Large intestine (tissue), 3 donors: ENCODE measurements at regions not wholly inside any gene's neighbourhood (a gene's known extent, or its start where the extent isn't known, plus 50 kb on each side); places are given as distances from the start of the nearest gene placed in this dataset.

ENCODE experiments used
- DNase-seq, 2 donors: peaks; one replicate each; pipeline versions ENCODE4 v3.0.0 to v3.0.0-alpha.2; 2013
- H3K27ac ChIP-seq: one replicate; pipeline ENCODE4 v1.5.1; 2013; ENCODE audit warnings: low read length
- H3K27me3 ChIP-seq: 2 replicates; pipeline ENCODE4 v1.6.1; 2013; ENCODE audit warnings: low read length; ENCODE audit not compliant: control insufficient read depth, insufficient read depth
- H3K36me3 ChIP-seq: 2 replicates; pipeline ENCODE4 v1.6.1; 2013; ENCODE audit warnings: low read length; ENCODE audit not compliant: control insufficient read depth, insufficient read depth
- H3K4me1 ChIP-seq: one replicate; pipeline ENCODE4 v1.6.1; 2013; ENCODE audit warnings: low read length; ENCODE audit not compliant: control insufficient read depth, insufficient read depth
- H3K4me3 ChIP-seq: one replicate; pipeline ENCODE4 v1.5.1; 2013; ENCODE audit warnings: low read length
- H3K9me3 ChIP-seq: one replicate; pipeline ENCODE4 v1.6.1; 2013; ENCODE audit warnings: mild to moderate bottlenecking, low read depth, low read length, moderate library complexity; ENCODE audit not compliant: control insufficient read depth
- WGBS: methylation state at CpG from one replicate; pipeline ENCODE4 v1.1.5; 2013; ENCODE audit warnings: low lambda C conversion rate; ENCODE audit not compliant: insufficient coverage; 5-methylcytosine and 5-hydroxymethylcytosine counted together

DNA sequence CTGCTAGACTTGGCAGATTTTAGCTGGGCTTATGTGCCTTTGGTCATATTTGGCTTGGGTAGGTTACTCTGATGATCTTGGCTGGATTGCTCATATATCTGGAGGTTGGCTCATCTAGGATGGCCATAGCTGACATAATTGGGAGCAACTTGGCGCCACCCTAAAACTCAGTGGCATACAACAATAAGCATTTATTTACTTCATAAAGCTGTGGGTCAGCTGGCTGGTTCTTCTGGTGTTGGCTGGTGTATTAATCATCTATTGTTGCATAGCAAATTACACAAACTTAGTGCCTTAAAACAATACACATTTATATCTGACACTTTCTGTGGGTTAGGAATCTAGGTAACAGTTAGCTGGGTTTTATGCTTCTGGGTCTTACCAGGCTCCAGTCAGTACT is 297.3 kb upstream of the JAG1 start:
- no CpG with 5 or more reads among the region's 1 CpG for WGBS
- Histone ChIP-seq H3K27me3 (no peaks in the 10 kb centered on the region), H3K4me3 (no peak overlapping the region), H3K4me1 (peaks cover 4% of the 10 kb centered on the region), H3K27ac (no peak overlapping the region), H3K9me3 (no peaks in the 10 kb centered on the region), H3K36me3 (no peaks in the 10 kb centered on the region)
- no peak for DNase-seq

DNA sequence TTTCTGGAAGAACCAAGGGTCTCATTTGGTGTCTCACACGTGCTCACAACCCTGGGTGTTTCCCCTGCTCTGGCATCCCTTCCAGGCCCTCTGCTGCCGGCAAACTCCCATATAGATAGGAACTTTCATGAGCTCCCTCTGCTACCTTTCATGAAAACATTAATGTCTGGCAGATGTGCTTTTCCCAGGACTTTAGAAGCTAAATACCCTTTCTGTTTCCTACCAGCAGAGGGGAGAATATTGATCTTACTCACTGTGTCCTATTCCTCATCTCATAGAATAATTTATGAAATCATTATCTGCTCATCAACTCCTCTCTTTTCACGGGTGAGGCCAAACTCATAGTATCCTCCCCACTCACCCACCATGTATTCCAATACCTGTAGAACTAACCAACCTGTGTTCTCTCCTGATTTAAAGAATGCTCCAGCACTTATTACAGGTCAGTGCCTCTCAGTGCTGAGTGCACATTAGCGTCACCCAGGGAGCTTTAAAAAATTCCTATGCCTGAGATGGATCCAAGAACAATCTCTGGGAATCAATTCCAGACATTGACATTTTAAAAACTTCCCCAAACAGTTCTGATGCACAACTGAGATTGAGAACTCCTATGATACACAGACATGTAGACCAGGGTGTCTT is 298.5 kb upstream of the JAG1 start:
- WGBS: no CpG with 5 or more reads among the region's 4 CpGs
- H3K27me3 ChIP-seq: no peaks in the 10 kb centered on the region
- DNase-seq: no peak
- no peak overlapping the region for H3K4me3 ChIP-seq
- H3K9me3 ChIP-seq: no peaks in the 10 kb centered on the region
- peaks cover 4% of the 10 kb centered on the region for H3K4me1 ChIP-seq
- H3K36me3 ChIP-seq: no peaks in the 10 kb centered on the region
- H3K27ac ChIP-seq: no peak overlapping the region

DNA sequence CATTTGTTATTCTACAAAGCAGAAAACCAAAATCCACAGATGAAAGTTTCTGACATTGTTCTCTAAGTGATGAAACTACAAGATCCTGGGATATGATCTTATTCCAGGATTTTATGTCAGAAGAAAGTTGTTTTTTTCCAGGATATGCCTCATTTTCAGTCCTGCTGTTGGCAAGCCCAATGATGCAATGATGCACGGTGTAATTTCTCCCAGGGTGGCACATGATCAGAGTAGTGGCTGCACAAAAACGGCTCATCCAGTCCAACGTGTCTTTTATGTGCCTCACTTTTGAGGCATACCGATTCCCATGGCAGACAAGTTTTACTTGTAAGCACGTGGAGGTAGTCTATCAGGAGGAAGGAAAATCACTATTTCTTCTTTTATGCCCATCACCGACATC is 302.3 kb upstream of the JAG1 start:
- no peaks in the 10 kb centered on the region for H3K9me3 ChIP-seq
- no peak overlapping the region for H3K4me3 ChIP-seq
- no peak for DNase-seq
- H3K4me1 ChIP-seq: no peaks in the 10 kb centered on the region
- no CpG with 5 or more reads among the region's 6 CpGs for WGBS
- H3K27ac ChIP-seq: no peak overlapping the region
- no peaks in the 10 kb centered on the region for H3K36me3 ChIP-seq
- no peaks in the 10 kb centered on the region for H3K27me3 ChIP-seq

DNA sequence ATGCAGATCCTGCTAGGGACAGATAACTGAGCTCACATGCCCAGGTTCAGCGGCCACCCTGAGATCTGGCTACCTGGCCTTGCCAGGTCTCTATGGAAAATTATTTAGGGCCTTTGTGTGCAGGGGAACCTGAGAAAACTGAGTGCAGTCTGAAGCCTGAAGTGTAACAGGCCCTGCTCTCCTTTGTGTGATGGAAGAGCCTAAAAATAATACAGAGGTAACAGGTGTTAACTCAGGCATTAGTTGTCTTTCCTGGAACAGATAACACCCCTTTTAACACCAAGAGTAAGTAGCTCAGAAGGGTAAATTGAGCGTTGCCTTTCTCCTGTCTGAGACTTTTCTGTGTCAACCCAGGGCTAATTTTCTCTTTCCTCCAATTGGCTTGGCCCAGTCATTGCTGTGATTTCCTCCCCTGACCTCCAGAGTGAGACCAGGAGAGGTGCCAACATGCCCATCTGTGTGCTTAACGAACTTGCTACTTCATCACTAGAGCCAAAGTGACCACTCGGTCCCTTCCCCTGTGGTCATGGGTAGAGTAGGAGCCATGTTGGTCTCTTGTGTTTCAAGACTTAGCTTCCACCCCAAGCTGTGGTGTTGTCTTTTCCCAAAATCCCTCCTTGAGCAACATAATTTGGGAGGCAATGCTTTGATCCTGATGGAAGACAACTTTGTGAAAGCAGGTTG is 304.4 kb upstream of the JAG1 start:
- no peak for DNase-seq
- Histone ChIP-seq H3K4me3 (no peak overlapping the region), H3K9me3 (no peaks in the 10 kb centered on the region), H3K36me3 (no peaks in the 10 kb centered on the region), H3K27me3 (no peaks in the 10 kb centered on the region), H3K27ac (no peak overlapping the region), H3K4me1 (no peaks in the 10 kb centered on the region)
- no CpG with 5 or more reads among the region's 4 CpGs for WGBS

DNA sequence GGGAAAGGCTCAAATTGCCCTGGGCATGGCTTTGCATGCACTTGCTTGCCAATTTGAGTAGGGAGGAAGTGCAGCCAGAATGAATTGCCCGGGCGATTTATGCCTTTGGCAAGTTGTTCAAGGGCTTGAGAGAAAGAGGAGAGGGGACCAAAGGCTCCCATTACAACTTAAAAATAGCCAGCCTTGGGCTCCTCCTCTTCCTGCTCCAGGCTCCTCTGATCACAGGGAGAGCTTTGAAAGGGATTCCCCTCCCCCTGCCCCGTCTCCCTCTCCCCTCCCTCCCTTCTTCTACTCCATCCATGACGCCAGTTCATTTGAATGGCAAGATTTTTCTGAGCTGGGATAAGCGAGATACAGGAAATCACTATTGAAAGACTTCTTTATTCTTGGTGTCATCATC is 304.9 kb upstream of the JAG1 start:
- Histone ChIP-seq H3K4me1 (no peaks in the 10 kb centered on the region), H3K27ac (no peak overlapping the region), H3K36me3 (no peaks in the 10 kb centered on the region), H3K9me3 (no peaks in the 10 kb centered on the region), H3K27me3 (no peaks in the 10 kb centered on the region), H3K4me3 (no peak overlapping the region)
- no CpG with 5 or more reads among the region's 5 CpGs for WGBS
- DNase-seq: no peak

DNA sequence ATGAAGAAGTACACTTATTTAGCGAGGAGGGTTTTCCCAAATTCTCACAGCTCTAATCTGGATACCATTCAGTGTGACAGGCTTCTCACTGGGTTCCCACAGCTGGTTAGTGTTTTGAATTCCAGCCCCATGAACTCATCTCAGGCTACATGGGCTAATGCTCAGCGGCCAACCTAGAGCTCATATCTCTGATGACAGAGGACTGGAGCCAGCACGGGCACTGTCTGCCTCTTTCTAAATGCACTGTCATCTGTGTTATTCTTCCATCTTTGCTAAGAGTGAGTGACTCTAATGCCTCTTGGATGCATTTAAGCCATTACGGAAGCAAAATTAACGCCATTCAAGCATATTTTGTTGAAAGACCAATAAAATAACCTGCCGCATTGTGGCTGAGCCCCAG is 308.9 kb upstream of the JAG1 start:
- no peak for DNase-seq
- H3K4me3 ChIP-seq: no peak overlapping the region
- H3K4me1 ChIP-seq: no peaks in the 10 kb centered on the region
- WGBS: no CpG with 5 or more reads among the region's 6 CpGs
- no peaks in the 10 kb centered on the region for H3K9me3 ChIP-seq
- no peak overlapping the region for H3K27ac ChIP-seq
- no peaks in the 10 kb centered on the region for H3K36me3 ChIP-seq
- H3K27me3 ChIP-seq: no peaks in the 10 kb centered on the region

DNA sequence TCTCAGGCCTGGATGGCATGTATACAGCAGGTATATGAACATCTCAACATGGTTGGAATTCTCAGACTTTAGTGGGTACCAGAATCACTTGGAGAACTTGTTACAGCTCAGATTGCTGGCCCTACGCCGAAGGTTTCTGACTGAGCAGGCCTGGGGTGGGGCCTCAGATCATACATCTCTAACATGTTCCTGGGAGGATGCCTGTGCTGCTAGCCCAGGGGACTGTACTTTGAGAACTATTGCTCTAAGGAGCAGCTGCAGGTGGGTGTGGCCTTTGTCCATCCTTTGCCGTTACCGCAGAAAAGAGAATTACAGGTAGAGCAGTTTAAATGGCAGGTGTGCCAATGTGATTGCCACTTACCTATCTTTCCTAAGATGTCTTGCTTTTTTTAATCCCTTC is 310.5 kb upstream of the JAG1 start:
- DNase-seq: no peak
- H3K27ac ChIP-seq: no peak overlapping the region
- no CpG with 5 or more reads among the region's 4 CpGs for WGBS
- no peaks in the 10 kb centered on the region for H3K36me3 ChIP-seq
- H3K4me1 ChIP-seq: no peaks in the 10 kb centered on the region
- H3K27me3 ChIP-seq: no peaks in the 10 kb centered on the region
- H3K9me3 ChIP-seq: no peaks in the 10 kb centered on the region
- no peak overlapping the region for H3K4me3 ChIP-seq

DNA sequence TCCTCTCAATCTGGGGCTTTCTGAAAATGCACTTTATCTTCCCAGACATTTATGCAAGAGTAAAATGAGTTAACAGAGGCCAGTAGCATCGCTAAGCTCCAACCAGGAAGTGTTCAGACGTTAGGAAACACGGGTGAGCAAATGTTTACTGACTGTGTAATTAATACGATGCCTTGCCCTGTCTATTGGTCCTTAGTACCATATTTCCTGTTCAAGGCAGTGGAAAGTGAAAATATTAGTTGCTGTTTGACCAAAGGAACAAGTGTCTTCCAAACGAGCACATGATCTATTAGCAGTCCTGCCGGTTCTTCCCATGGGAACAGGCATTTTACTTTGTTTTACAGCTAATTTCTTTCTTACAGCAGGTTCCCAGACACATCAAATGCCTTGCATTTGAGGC is 311.1 kb upstream of the JAG1 start:
- DNase-seq: peak; percentile 21 to 72
- no peak overlapping the region for H3K27ac ChIP-seq
- no CpG with 5 or more reads among the region's 6 CpGs for WGBS

DNA sequence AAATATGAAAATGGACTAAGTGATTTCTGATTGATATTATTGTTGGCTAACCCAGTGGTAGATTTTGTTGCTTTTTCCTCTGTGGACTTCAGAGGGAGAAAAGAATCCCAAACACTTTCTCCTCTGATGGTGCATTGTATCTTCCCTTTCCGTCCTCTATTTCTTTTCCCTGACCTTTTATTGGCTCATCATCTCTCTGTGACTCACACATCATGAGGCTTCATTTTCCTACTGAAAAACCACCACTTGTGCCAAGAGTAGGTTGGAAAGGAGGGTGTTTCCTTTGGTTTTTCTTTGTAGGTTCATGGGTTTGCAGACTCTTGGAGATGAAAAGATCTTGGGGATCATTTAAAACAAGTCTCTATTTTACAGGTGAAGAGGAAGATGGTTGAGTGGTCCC is 311.7 kb upstream of the JAG1 start:
- WGBS: 100% methylated on average over 1 of the region's 1 CpG
- Histone ChIP-seq H3K4me1 (no peaks in the 10 kb centered on the region), H3K27me3 (no peaks in the 10 kb centered on the region), H3K36me3 (no peaks in the 10 kb centered on the region), H3K27ac (no peak overlapping the region), H3K9me3 (no peaks in the 10 kb centered on the region), H3K4me3 (no peak overlapping the region)
- no peak for DNase-seq

More for the DNA sequence above, 311.1 kb upstream of the JAG1 start:
- H3K4me3 ChIP-seq: no peak overlapping the region
- no peaks in the 10 kb centered on the region for H3K4me1 ChIP-seq
- no peaks in the 10 kb centered on the region for H3K36me3 ChIP-seq
- H3K9me3 ChIP-seq: no peaks in the 10 kb centered on the region
- H3K27me3 ChIP-seq: no peaks in the 10 kb centered on the region

DNA sequence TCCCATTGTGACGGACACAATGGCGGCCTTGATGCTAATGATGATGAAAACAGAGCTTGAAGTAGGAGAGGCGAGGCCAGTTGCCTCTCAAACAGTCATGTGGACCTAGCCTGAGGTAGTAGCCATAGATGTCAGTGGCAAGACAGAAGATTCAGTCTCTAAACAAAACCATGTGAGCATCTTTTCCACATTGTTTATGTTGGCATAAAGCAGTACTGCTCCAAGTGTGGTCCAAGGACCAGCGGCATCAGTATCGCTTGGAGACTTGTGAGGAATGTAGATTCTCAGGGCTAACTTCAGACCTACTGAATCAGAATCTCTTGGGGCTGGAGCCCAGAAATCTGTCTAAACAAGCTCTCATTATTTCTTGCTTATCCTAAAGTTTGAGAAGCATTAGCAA is 312.8 kb upstream of the JAG1 start:
- H3K27ac ChIP-seq: no peak overlapping the region

More for the DNA sequence above, 312.8 kb upstream of the JAG1 start:
- Histone ChIP-seq H3K36me3 (no peaks in the 10 kb centered on the region), H3K4me3 (no peak overlapping the region), H3K4me1 (no peaks in the 10 kb centered on the region), H3K9me3 (no peaks in the 10 kb centered on the region), H3K27me3 (no peaks in the 10 kb centered on the region)
- DNase-seq: no peak
- no CpG with 5 or more reads among the region's 5 CpGs for WGBS
